Aorta (tissue), 5 donors: ENCODE measurements at regions not wholly inside any gene's neighbourhood (a gene's known extent, or its start where the extent isn't known, plus 50 kb on each side); places are given as distances from the start of the nearest gene placed in this dataset.
A peak's percentile ranks its signal among the peaks of the same experiment; 100 is the strongest.
"Not testable (repeated sequence)": the region's sequence is repeated elsewhere in the genome, so short reads cannot be mapped to it uniquely, and the experiment has no call there.

Source experiments
- ATAC-seq: fragments of 200-7000 bp; cut with Tn5 transposase; one replicate; pipeline ENCODE4 v1.9.1; 2022; ENCODE audit warnings: moderate library complexity; ENCODE audit not compliant: low FRiP score
- DNase-seq, 2 donors: peaks; one replicate each; pipeline ENCODE4 v3.0.0-alpha.2; 2020
- H3K27ac ChIP-seq, 2 donors: one replicate each; pipeline ENCODE4 v1.5.1; 2013; ENCODE audit warnings: low read length in 2 of 2, mild to moderate bottlenecking in 2 of 2, moderate library complexity in 2 of 2, control low read depth in 1 of 2, inconsistent platforms in 1 of 2, low read depth in 1 of 2
- H3K27me3 ChIP-seq, 2 donors: one replicate each; pipeline ENCODE4 v1.6.1; 2013; ENCODE audit warnings: control low read depth in 1 of 2, low read length in 1 of 2, mild to moderate bottlenecking in 1 of 2, moderate library complexity in 1 of 2; ENCODE audit not compliant: insufficient read depth in 2 of 2, control insufficient read depth in 1 of 2
- H3K36me3 ChIP-seq, 2 donors: one replicate each; pipeline ENCODE4 v1.6.1; 2013; ENCODE audit warnings: control low read depth in 1 of 2, low read length in 1 of 2, mild to moderate bottlenecking in 1 of 2; ENCODE audit not compliant: insufficient read depth in 2 of 2, control insufficient read depth in 1 of 2
- H3K4me1 ChIP-seq, 2 donors: one replicate each; pipeline ENCODE4 v1.6.1; 2013; ENCODE audit warnings: low read length in 2 of 2, control low read depth in 1 of 2, mild to moderate bottlenecking in 1 of 2, moderate library complexity in 1 of 2; ENCODE audit not compliant: insufficient read depth in 2 of 2, control insufficient read depth in 1 of 2
- H3K4me3 ChIP-seq, 2 donors: one replicate each; pipeline ENCODE4 v1.5.1; 2013; ENCODE audit warnings: low read length in 2 of 2, control low read depth in 1 of 2, mild to moderate bottlenecking in 1 of 2
- H3K9me3 ChIP-seq: one replicate; pipeline ENCODE4 v1.6.1; 2013; ENCODE audit warnings: mild to moderate bottlenecking, low read length; ENCODE audit not compliant: control insufficient read depth
- WGBS, 2 donors: extraction: QIAGEN DNeasy Blood & Tissue Kit; methylation state at CpG; one replicate each; pipeline ENCODE4 v1.1.7; 2013; 5-methylcytosine and 5-hydroxymethylcytosine counted together
- intact Hi-C, 2 donors: fragments of 100-400 bp; cut with DNase I; formaldehyde crosslinking; loops; one replicate each; pipeline versions ENCODE4 v1.14.2 to v1.15.0; 2022
- donor health status: healthy with polysubstance abuse.
- donor health status: Bipolar disorder and iron deficiency.
- donor health status: DM: no; HTN: no; CAD: no.
- donor health status: DM: no; HTN: no; CAD: no.
- donor health status: DM: yes; HTN: yes; CAD: no.

GRCh38 chr20:30484009-30484748, 773.3 kb upstream of the DEFB115 start:
- Histone ChIP-seq H3K9me3 (no peaks in the 10 kb centered on the region), H3K4me3 (no peak overlapping the region), H3K27ac (no peak overlapping the region), H3K36me3 (no peaks in the 10 kb centered on the region), H3K4me1 (no peaks in the 10 kb centered on the region), H3K27me3 (no peaks in the 10 kb centered on the region)
- intact Hi-C loops: no loop called here
- WGBS, 2 donors: 93 to 95% methylated on average over 40 to 50 of the region's 50 CpGs
- DNase-seq: peak in 1 of 2 donors; percentile 68
- ATAC-seq: no peak

GRCh38 chr20:30484749-30485070, 772.8 kb upstream of the DEFB115 start:
- no peak overlapping the region for H3K4me3 ChIP-seq
- no peaks in the 10 kb centered on the region for H3K4me1 ChIP-seq
- intact Hi-C loops: no loop called here
- H3K36me3 ChIP-seq: no peaks in the 10 kb centered on the region
- H3K27me3 ChIP-seq: no peaks in the 10 kb centered on the region
- DNase-seq: no peak
- no peak overlapping the region for H3K27ac ChIP-seq
- no peaks in the 10 kb centered on the region for H3K9me3 ChIP-seq
- ATAC-seq: no peak
- 92% methylated on average over 16 to 17 of the region's 17 CpGs for WGBS, 2 donors

GRCh38 chr20:30485331-30486102, 771.9 kb upstream of the DEFB115 start:
- intact Hi-C loops: no loop called here
- Histone ChIP-seq H3K4me3 (no peak overlapping the region), H3K4me1 (no peaks in the 10 kb centered on the region), H3K27ac (no peak overlapping the region), H3K9me3 (peaks cover 1% of the 10 kb centered on the region), H3K36me3 (no peaks in the 10 kb centered on the region), H3K27me3 (no peaks in the 10 kb centered on the region)
- 91 to 95% methylated on average over 49 to 50 of the region's 50 CpGs for WGBS, 2 donors
- DNase-seq (peak in 1 of 2 donors; percentile 72), ATAC-seq (peak; percentile 41)

- H3K9me3 ChIP-seq: peaks cover 1% of the 10 kb centered on the region
- 92 to 93% methylated on average over 12 to 14 of the region's 14 CpGs for WGBS, 2 donors
- no peak for DNase-seq
Measured at GRCh38 chr20:30486103-30486478, 771.4 kb upstream of the DEFB115 start.

GRCh38 chr20:30487461-30487860, 770.0 kb upstream of the DEFB115 start:
- H3K4me1 ChIP-seq, DNase-seq, intact Hi-C loops, ATAC-seq, H3K9me3 ChIP-seq, H3K27ac ChIP-seq, H3K27me3 ChIP-seq, H3K36me3 ChIP-seq, H3K4me3 ChIP-seq: not testable (repeated sequence)
- 89 to 94% methylated on average over 18 of the region's 18 CpGs for WGBS, 2 donors

More at GRCh38 chr20:30486103-30486478, 771.4 kb upstream of the DEFB115 start:
- intact Hi-C loops: no loop called here
- Histone ChIP-seq H3K36me3 (no peaks in the 10 kb centered on the region), H3K4me3 (no peak overlapping the region), H3K4me1 (no peaks in the 10 kb centered on the region), H3K27ac (no peak overlapping the region), H3K27me3 (no peaks in the 10 kb centered on the region)
- ATAC-seq: no peak

GRCh38 chr20:30487947-30488926, 769.2 kb upstream of the DEFB115 start:
- Histone ChIP-seq H3K9me3 (peaks cover 1% of the 10 kb centered on the region), H3K4me1 (no peaks in the 10 kb centered on the region), H3K27ac (no peak overlapping the region), H3K27me3 (no peaks in the 10 kb centered on the region), H3K36me3 (no peaks in the 10 kb centered on the region), H3K4me3 (no peak overlapping the region)
- DNase-seq: peak in 1 of 2 donors; percentile 36
- 51 to 53% methylated on average over 76 to 97 of the region's 97 CpGs for WGBS, 2 donors
- intact Hi-C loops: no loop called here
- no peak for ATAC-seq

GRCh38 chr20:30488941-30489613, 768.4 kb upstream of the DEFB115 start:
- ATAC-seq (no peak), DNase-seq (peak in 1 of 2 donors; percentile 57)
- Histone ChIP-seq H3K27ac (no peak overlapping the region), H3K4me3 (no peak overlapping the region), H3K36me3 (no peaks in the 10 kb centered on the region), H3K27me3 (no peaks in the 10 kb centered on the region), H3K4me1 (no peaks in the 10 kb centered on the region), H3K9me3 (peaks cover 1% of the 10 kb centered on the region)
- WGBS, 2 donors: 32 to 40% methylated on average over 52 to 56 of the region's 56 CpGs
- intact Hi-C loops: no loop called here

GRCh38 chr20:30489614-30490003, 767.9 kb upstream of the DEFB115 start:
- intact Hi-C loops: no loop called here
- DNase-seq (no peak), ATAC-seq (no peak)
- H3K4me1 ChIP-seq: no peaks in the 10 kb centered on the region
- peaks cover 1% of the 10 kb centered on the region for H3K9me3 ChIP-seq
- no peak overlapping the region for H3K4me3 ChIP-seq
- no peaks in the 10 kb centered on the region for H3K36me3 ChIP-seq
- no peak overlapping the region for H3K27ac ChIP-seq
- WGBS, 2 donors: 53 to 64% methylated on average over 29 of the region's 29 CpGs
- no peaks in the 10 kb centered on the region for H3K27me3 ChIP-seq
